Uterus (tissue), 3 donors: ENCODE measurements at regions not wholly inside any gene's neighbourhood (a gene's known extent, or its start where the extent isn't known, plus 50 kb on each side); places are given as distances from the start of the nearest gene placed in this dataset.

Source experiments
- DNase-seq, 2 donors: peaks; one replicate each; pipeline ENCODE4 v3.0.0-alpha.2; 2019 to 2020
- H3K27ac ChIP-seq, 2 donors: fragments of 200-600 bp; sonication (generic); 1 replicate in 1 of 2; 2 replicates in 1 of 2; pipeline ENCODE4 v1.5.1; 2016 to 2018
- H3K27me3 ChIP-seq, 2 donors: fragments of 200-600 bp; sonication (generic); one replicate each; pipeline ENCODE4 v1.5.1; 2018 to 2019; ENCODE audit warnings: control low read depth in 1 of 2
- H3K36me3 ChIP-seq, 2 donors: fragments of 200-600 bp; sonication (generic); one replicate each; pipeline ENCODE4 v1.5.1; 2019; ENCODE audit warnings: control low read depth in 1 of 2
- H3K4me1 ChIP-seq, 2 donors: fragments of 200-600 bp; sonication (generic); one replicate each; pipeline ENCODE4 v1.5.1; 2018 to 2019; ENCODE audit warnings: control low read depth in 1 of 2
- H3K4me3 ChIP-seq, 2 donors: fragments of 200-600 bp; sonication (generic); 1 replicate in 1 of 2; 2 replicates in 1 of 2; pipeline ENCODE4 v1.5.1; 2018 to 2019; ENCODE audit warnings: mild to moderate bottlenecking in 1 of 2
- H3K9me3 ChIP-seq, 2 donors: fragments of 200-600 bp; sonication (generic); one replicate each; pipeline ENCODE4 v1.5.1; 2019; ENCODE audit warnings: control low read depth in 1 of 2
- CTCF ChIP-seq, 4 experiments: fragments of 200-600 bp in 2 of 4; fragments of 450-650 bp in 2 of 4; sonication (generic) in 2 of 4; IDR thresholded peaks; one replicate each; pipeline ENCODE4 v1.5.1; 2016 to 2019; ENCODE audit warnings: antibody characterized with exemption in 4 of 4, mild to moderate bottlenecking in 2 of 4, moderate library complexity in 1 of 4
- POLR2A ChIP-seq, 2 donors: fragments of 450-650 bp; IDR thresholded peaks; one replicate each; pipeline ENCODE4 v1.6.1; 2016; ENCODE audit warnings: antibody characterized with exemption in 2 of 2, mild to moderate bottlenecking in 1 of 2, moderate library complexity in 1 of 2
- intact Hi-C: fragments of 100-400 bp; cut with DNase I; formaldehyde crosslinking; loops from one replicate; pipeline ENCODE4 v1.15.1; 2023; ENCODE audit warnings: low total_unique reads
- donor health status: DM: yes; HTN: yes; CAD: no.

- intact Hi-C loops = no loop called here
Measured at GRCh38 chr2:122885436-122885835, 1130.0 kb downstream of the TSN start.

GRCh38 chr2:122886479-122887145 is 1131.2 kb downstream of the TSN start:
- intact Hi-C loops = no loop called here
- Histone ChIP-seq H3K36me3 (no peaks in the 10 kb centered on the region), H3K4me1 (no peaks in the 10 kb centered on the region), H3K27ac (no peak overlapping the region), H3K4me3 (no peak overlapping the region), H3K27me3 (no peaks in the 10 kb centered on the region), H3K9me3 (no peaks in the 10 kb centered on the region)
- DNase-seq = no peak
- no peak for TF ChIP-seq POLR2A (IDR thresholded peaks at IDR 0.05)
- TF ChIP-seq CTCF (IDR thresholded peaks at IDR 0.05) = no peak

More at GRCh38 chr2:122885436-122885835, 1130.0 kb downstream of the TSN start:
- TF ChIP-seq CTCF (IDR thresholded peaks at IDR 0.05) (no peak), POLR2A (IDR thresholded peaks at IDR 0.05) (no peak)
- DNase-seq = no peak
- Histone ChIP-seq H3K9me3 (no peaks in the 10 kb centered on the region), H3K4me3 (no peak overlapping the region), H3K27me3 (no peaks in the 10 kb centered on the region), H3K36me3 (no peaks in the 10 kb centered on the region), H3K4me1 (no peaks in the 10 kb centered on the region), H3K27ac (no peak overlapping the region)

- Histone ChIP-seq H3K36me3 (no peaks in the 10 kb centered on the region), H3K4me1 (no peaks in the 10 kb centered on the region), H3K4me3 (no peak overlapping the region), H3K27ac (no peak overlapping the region), H3K27me3 (no peaks in the 10 kb centered on the region), H3K9me3 (no peaks in the 10 kb centered on the region)
- intact Hi-C loops = no loop called here
- no peak for TF ChIP-seq CTCF (IDR thresholded peaks at IDR 0.05)
- no peak for TF ChIP-seq POLR2A (IDR thresholded peaks at IDR 0.05)
- DNase-seq = no peak
Measured at GRCh38 chr2:122899614-122900013, 1125.5 kb upstream of the CNTNAP5 start.

- no peak for DNase-seq
- no peaks in the 10 kb centered on the region for H3K4me1 ChIP-seq
- no peaks in the 10 kb centered on the region for H3K9me3 ChIP-seq
- H3K36me3 ChIP-seq = no peaks in the 10 kb centered on the region
- no peak overlapping the region for H3K27ac ChIP-seq
- intact Hi-C loops = no loop called here
- TF ChIP-seq CTCF (IDR thresholded peaks at IDR 0.05) (no peak), POLR2A (IDR thresholded peaks at IDR 0.05) (no peak)
- H3K27me3 ChIP-seq = no peaks in the 10 kb centered on the region
- no peak overlapping the region for H3K4me3 ChIP-seq
Measured at GRCh38 chr2:122905431-122905830, 1119.7 kb upstream of the CNTNAP5 start.

- intact Hi-C loops = no loop called here
- H3K27me3 ChIP-seq = no peaks in the 10 kb centered on the region
- TF ChIP-seq POLR2A (IDR thresholded peaks at IDR 0.05) = no peak
- TF ChIP-seq CTCF (IDR thresholded peaks at IDR 0.05) = no peak
Measured at GRCh38 chr2:122908159-122908558, 1116.9 kb upstream of the CNTNAP5 start.

More at GRCh38 chr2:122908159-122908558, 1116.9 kb upstream of the CNTNAP5 start:
- Histone ChIP-seq H3K36me3 (no peaks in the 10 kb centered on the region), H3K9me3 (no peaks in the 10 kb centered on the region), H3K27ac (no peak overlapping the region), H3K4me3 (no peak overlapping the region), H3K4me1 (no peaks in the 10 kb centered on the region)
- DNase-seq = no peak
